Upper lobe of left lung (tissue), 6 donors: ENCODE measurements at regions not wholly inside any gene's neighbourhood (a gene's known extent, or its start where the extent isn't known, plus 50 kb on each side); places are given as distances from the start of the nearest gene placed in this dataset.
A peak's percentile ranks its signal among the peaks of the same experiment; 100 is the strongest.

Experiments
- ATAC-seq, 2 donors: fragments of 200-7000 bp; cut with Tn5 transposase; one replicate each; pipeline ENCODE4 v1.9.1; 2022; ENCODE audit warnings: mild to moderate bottlenecking in 2 of 2, moderate library complexity in 2 of 2; ENCODE audit not compliant: low FRiP score in 2 of 2
- DNase-seq, 2 donors: peaks; one replicate each; pipeline ENCODE4 v3.0.0-alpha.2; 2019 to 2020
- H3K27ac ChIP-seq, 4 donors: fragments of 200-600 bp; sonication (generic); one replicate each; pipeline ENCODE4 v1.5.1; 2016 to 2019
- H3K27me3 ChIP-seq, 4 donors: fragments of 200-600 bp; sonication (generic); one replicate each; pipeline ENCODE4 v1.5.1; 2017 to 2019
- H3K36me3 ChIP-seq, 4 donors: fragments of 200-600 bp; sonication (generic); one replicate each; pipeline ENCODE4 v1.5.1; 2016 to 2019
- H3K4me1 ChIP-seq, 4 donors: fragments of 200-600 bp; sonication (generic); one replicate each; pipeline ENCODE4 v1.5.1; 2018 to 2019
- H3K4me3 ChIP-seq, 4 donors: fragments of 200-600 bp; sonication (generic); one replicate each; pipeline ENCODE4 v1.5.1; 2017 to 2019; ENCODE audit warnings: mild to moderate bottlenecking in 2 of 4, moderate library complexity in 1 of 4
- H3K9me3 ChIP-seq, 4 donors: fragments of 200-600 bp; sonication (generic); one replicate each; pipeline ENCODE4 v1.5.1; 2018 to 2019
- CTCF ChIP-seq, 6 experiments: fragments of 450-650 bp in 4 of 6; fragments of 200-600 bp in 2 of 6; sonication (generic) in 2 of 6; IDR thresholded peaks; one replicate each; pipeline ENCODE4 v1.5.1; 2016 to 2019; ENCODE audit warnings: antibody characterized with exemption in 6 of 6
- EP300 ChIP-seq, 4 donors: sonication (generic); formaldehyde crosslinking; IDR thresholded peaks; one replicate each; pipeline ENCODE4 v1.5.1; 2017; ENCODE audit warnings: antibody characterized with exemption in 4 of 4, control low read depth in 2 of 4
- POLR2A ChIP-seq, 4 donors: fragments of 450-650 bp; IDR thresholded peaks; one replicate each; pipeline ENCODE4 v1.5.1; 2016 to 2017; ENCODE audit warnings: antibody characterized with exemption in 4 of 4, mild to moderate bottlenecking in 2 of 4
- POLR2AphosphoS5 ChIP-seq, 2 donors: sonication (generic); formaldehyde crosslinking; IDR thresholded peaks; one replicate each; pipeline ENCODE4 v1.5.1; 2017; ENCODE audit warnings: antibody characterized with exemption in 2 of 2
- WGBS, 2 donors: methylation state at CpG; one replicate each; pipeline ENCODE4 v1.1.5; 2017 to 2018; 5-methylcytosine and 5-hydroxymethylcytosine counted together
- donor health status: DM: no; HTN: no; CAD: no; lungs with moderate emphysema.
- donor health status: DM: no; HTN: yes; CAD: no; lungs with severe emphysema.

- no peak for DNase-seq
- no peak overlapping the region for H3K4me3 ChIP-seq
- no peaks in the 10 kb centered on the region for H3K27me3 ChIP-seq
- no peak for ATAC-seq
- no peaks in the 10 kb centered on the region for H3K36me3 ChIP-seq
- WGBS, 2 donors: 77 to 93% methylated on average over 4 of the region's 4 CpGs
- H3K4me1 ChIP-seq: peaks cover 7 to 19% (median 8%) of the 10 kb centered on the region in 4 donors
- no peaks in the 10 kb centered on the region for H3K9me3 ChIP-seq
- TF ChIP-seq EP300 (IDR thresholded peaks at IDR 0.05): no peak
- TF ChIP-seq CTCF (IDR thresholded peaks at IDR 0.05): no peak
- no peak for TF ChIP-seq POLR2AphosphoS5 (IDR thresholded peaks at IDR 0.05)
- TF ChIP-seq POLR2A (IDR thresholded peaks at IDR 0.05): no peak
- H3K27ac ChIP-seq: no peak overlapping the region
Measured at GRCh38 chr4:38280323-38280706, 320.1 kb downstream of the PTTG2 start.

GRCh38 chr4:38281371-38282071 lies 321.3 kb downstream of the PTTG2 start:
- H3K27me3 ChIP-seq: no peaks in the 10 kb centered on the region
- TF ChIP-seq POLR2AphosphoS5 (IDR thresholded peaks at IDR 0.05): no peak
- TF ChIP-seq CTCF (IDR thresholded peaks at IDR 0.05): no peak
- TF ChIP-seq EP300 (IDR thresholded peaks at IDR 0.05): no peak
- no peak for TF ChIP-seq POLR2A (IDR thresholded peaks at IDR 0.05)
- no peaks in the 10 kb centered on the region for H3K9me3 ChIP-seq
- H3K4me1 ChIP-seq: peaks cover 4 to 14% (median 7%) of the 10 kb centered on the region in 4 donors
- no peak overlapping the region for H3K4me3 ChIP-seq
- no peaks in the 10 kb centered on the region for H3K36me3 ChIP-seq
- WGBS, 2 donors: 58 to 60% methylated on average over 2 of the region's 2 CpGs
- H3K27ac ChIP-seq: no peak overlapping the region
- ATAC-seq (peak in 1 of 2 donors; percentile 20), DNase-seq (no peak)

GRCh38 chr4:38283724-38284123 lies 323.5 kb downstream of the PTTG2 start:
- Histone ChIP-seq H3K36me3 (no peaks in the 10 kb centered on the region), H3K27ac (no peak overlapping the region), H3K4me3 (no peak overlapping the region), H3K27me3 (no peaks in the 10 kb centered on the region), H3K4me1 (peaks cover 4 to 14% (median 7%) of the 10 kb centered on the region in 4 donors), H3K9me3 (no peaks in the 10 kb centered on the region)
- DNase-seq (no peak), ATAC-seq (no peak)
- TF ChIP-seq POLR2A (IDR thresholded peaks at IDR 0.05) (no peak), EP300 (IDR thresholded peaks at IDR 0.05) (no peak), CTCF (IDR thresholded peaks at IDR 0.05) (no peak)
- WGBS, 2 donors: 62 to 92% methylated on average over 3 of the region's 3 CpGs

- no peaks in the 10 kb centered on the region for H3K27me3 ChIP-seq
- no peak for DNase-seq
- no peaks in the 10 kb centered on the region for H3K9me3 ChIP-seq
- H3K4me3 ChIP-seq: no peak overlapping the region
- H3K36me3 ChIP-seq: no peaks in the 10 kb centered on the region
- 59 to 62% methylated on average over 2 of the region's 2 CpGs for WGBS, 2 donors
- H3K27ac ChIP-seq: no peak overlapping the region
- ATAC-seq: no peak
- TF ChIP-seq POLR2A (IDR thresholded peaks at IDR 0.05): no peak
- TF ChIP-seq EP300 (IDR thresholded peaks at IDR 0.05): no peak
- TF ChIP-seq CTCF (IDR thresholded peaks at IDR 0.05): no peak
- TF ChIP-seq POLR2AphosphoS5 (IDR thresholded peaks at IDR 0.05): no peak
- peaks cover 1 to 9% (median 7%) of the 10 kb centered on the region in 4 donors for H3K4me1 ChIP-seq
Measured at GRCh38 chr4:38284294-38285030, 324.3 kb downstream of the PTTG2 start.
